K562 (cell line): ENCODE measurements at regions not wholly inside any gene's neighbourhood (a gene's known extent, or its start where the extent isn't known, plus 50 kb on each side); places are given as distances from the start of the nearest gene placed in this dataset.
A peak's percentile ranks its signal among the peaks of the same experiment; 100 is the strongest.

ENCODE experiments used
- BCL6 ChIP-seq: fragments of 250-450 bp; sonication (Bioruptor Pico); IDR thresholded peaks from 2 replicates; pipeline ENCODE4 v1.4.0; 2020
- E4F1 ChIP-seq: fragments of 250-450 bp; sonication (Bioruptor Pico); IDR thresholded peaks from 2 replicates; pipeline ENCODE4 v1.5.0; 2021; ENCODE audit warnings: mild to moderate bottlenecking, borderline replicate concordance
- NCOA2 ChIP-seq, 2 experiments: fragments of 450-650 bp; IDR thresholded peaks; 2 replicates each; pipeline ENCODE4 v1.6.1; 2018; ENCODE audit warnings: mild to moderate bottlenecking in 2 of 2, moderate library complexity in 1 of 2; ENCODE audit not compliant: partially characterized antibody in 2 of 2
- THAP12 ChIP-seq: fragments of 250-450 bp; sonication (Bioruptor Pico); IDR thresholded peaks from 2 replicates; pipeline ENCODE4 v1.9.0; 2021; ENCODE audit warnings: mild to moderate bottlenecking, inconsistent platforms
- ZNF253 ChIP-seq: fragments of 250-450 bp; sonication (Bioruptor Pico); conservative IDR thresholded peaks from 2 replicates; pipeline ENCODE4 v1.6.1; 2021; ENCODE audit warnings: mild to moderate bottlenecking
- ZNF518B ChIP-seq: fragments of 250-450 bp; sonication (Bioruptor Pico); IDR thresholded peaks from 2 replicates; pipeline ENCODE4 v1.5.0; 2021; ENCODE audit warnings: mild to moderate bottlenecking, moderate library complexity
- TF ChIP-seq, protein P1 (sequence below), 2 experiments: fragments of 450-650 bp in 1 of 2; sonication (generic) in 1 of 2; formaldehyde crosslinking in 1 of 2; IDR thresholded peaks; 2 replicates each; pipeline versions ENCODE4 v1.7.1 to v1.9.0; 2016 to 2022; ENCODE audit warnings: inconsistent platforms in 1 of 2, mild to moderate bottlenecking in 1 of 2, missing genetic modification reagents in 1 of 2

DNA sequence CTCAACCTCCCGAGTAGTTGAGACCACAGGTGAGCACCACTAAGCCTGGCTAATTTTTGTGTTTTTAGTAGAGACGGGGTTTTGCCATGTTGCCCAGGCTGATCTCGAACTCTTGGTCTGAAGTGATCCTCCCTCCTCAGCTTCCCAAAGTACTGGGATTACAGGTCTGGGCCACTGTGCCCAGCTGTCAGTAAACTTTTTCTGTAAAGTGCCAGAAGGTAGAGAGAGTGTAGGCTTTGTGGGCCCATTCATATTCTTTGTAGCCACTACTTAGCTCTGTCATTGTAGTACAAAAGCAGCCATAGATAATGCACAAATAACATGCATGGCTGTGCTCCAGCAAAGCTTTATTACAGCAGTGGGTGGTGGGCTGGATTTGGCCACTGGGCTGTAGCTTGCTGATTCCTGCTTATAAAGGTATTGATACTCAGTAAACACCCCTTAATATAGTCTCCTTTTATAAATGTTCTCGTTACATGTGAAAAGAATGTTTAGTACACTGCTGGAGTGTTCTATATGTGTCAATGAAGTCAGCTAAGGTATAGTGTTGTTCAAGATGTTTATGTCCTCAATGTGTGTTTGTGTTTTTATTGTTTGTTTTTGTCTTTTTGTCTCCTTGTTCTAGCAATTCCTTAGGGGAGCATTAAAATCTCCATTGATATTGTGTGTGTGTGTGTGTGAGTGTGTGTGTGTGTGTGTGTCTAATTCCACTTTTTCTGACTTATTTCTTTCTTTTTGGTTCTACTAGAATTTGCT is 644.7 kb upstream of the DPP6 start (continued):
- TF ChIP-seq ZNF518B (CRISPR knock-in tag) (peak; percentile 14; the same call in 1 of the 2 replicates), NCOA2 (IDR thresholded peaks at IDR 0.05; ENCODE audit: partially characterized antibody in 2 of 2) (peak in 1 of 2 experiments; percentile 39), BCL6 (no peak), E4F1 (CRISPR knock-in tag) (0 out of 2 replicates have a peak, but pooled peaks have one; percentile 30), ZNF253 (CRISPR knock-in tag) (0 out of 2 replicates have a peak, but pooled peaks have one; percentile 26), THAP12 (CRISPR knock-in tag) (no peak)
- TF ChIP-seq, protein P1, sequence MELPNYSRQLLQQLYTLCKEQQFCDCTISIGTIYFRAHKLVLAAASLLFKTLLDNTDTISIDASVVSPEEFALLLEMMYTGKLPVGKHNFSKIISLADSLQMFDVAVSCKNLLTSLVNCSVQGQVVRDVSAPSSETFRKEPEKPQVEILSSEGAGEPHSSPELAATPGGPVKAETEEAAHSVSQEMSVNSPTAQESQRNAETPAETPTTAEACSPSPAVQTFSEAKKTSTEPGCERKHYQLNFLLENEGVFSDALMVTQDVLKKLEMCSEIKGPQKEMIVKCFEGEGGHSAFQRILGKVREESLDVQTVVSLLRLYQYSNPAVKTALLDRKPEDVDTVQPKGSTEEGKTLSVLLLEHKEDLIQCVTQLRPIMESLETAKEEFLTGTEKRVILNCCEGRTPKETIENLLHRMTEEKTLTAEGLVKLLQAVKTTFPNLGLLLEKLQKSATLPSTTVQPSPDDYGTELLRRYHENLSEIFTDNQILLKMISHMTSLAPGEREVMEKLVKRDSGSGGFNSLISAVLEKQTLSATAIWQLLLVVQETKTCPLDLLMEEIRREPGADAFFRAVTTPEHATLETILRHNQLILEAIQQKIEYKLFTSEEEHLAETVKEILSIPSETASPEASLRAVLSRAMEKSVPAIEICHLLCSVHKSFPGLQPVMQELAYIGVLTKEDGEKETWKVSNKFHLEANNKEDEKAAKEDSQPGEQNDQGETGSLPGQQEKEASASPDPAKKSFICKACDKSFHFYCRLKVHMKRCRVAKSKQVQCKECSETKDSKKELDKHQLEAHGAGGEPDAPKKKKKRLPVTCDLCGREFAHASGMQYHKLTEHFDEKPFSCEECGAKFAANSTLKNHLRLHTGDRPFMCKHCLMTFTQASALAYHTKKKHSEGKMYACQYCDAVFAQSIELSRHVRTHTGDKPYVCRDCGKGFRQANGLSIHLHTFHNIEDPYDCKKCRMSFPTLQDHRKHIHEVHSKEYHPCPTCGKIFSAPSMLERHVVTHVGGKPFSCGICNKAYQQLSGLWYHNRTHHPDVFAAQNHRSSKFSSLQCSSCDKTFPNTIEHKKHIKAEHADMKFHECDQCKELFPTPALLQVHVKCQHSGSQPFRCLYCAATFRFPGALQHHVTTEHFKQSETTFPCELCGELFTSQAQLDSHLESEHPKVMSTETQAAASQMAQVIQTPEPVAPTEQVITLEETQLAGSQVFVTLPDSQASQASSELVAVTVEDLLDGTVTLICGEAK (IDR thresholded peaks at IDR 0.05): 0 out of 2 replicates have a peak, but pooled peaks have one; percentile 25
- TF ChIP-seq, protein P1 (CRISPR knock-in tag; IDR thresholded peaks at IDR 0.05): no peak
